Esophagus muscularis mucosa (tissue), 4 donors: ENCODE measurements at regions not wholly inside any gene's neighbourhood (a gene's known extent, or its start where the extent isn't known, plus 50 kb on each side); places are given as distances from the start of the nearest gene placed in this dataset.

ENCODE experiments used
- DNase-seq: peaks from one replicate; pipeline ENCODE4 v3.0.0-alpha.2; 2017; ENCODE audit errors: extremely low spot score
- H3K27ac ChIP-seq, 4 donors: fragments of 200-600 bp; sonication (generic); replicated peaks in 1 of 4; 1 replicate in 3 of 4; 2 replicates in 1 of 4; pipeline ENCODE4 v1.5.1; 2016 to 2019; ENCODE audit warnings: mild to moderate bottlenecking in 1 of 4
- H3K27me3 ChIP-seq, 4 donors: fragments of 200-600 bp; sonication (generic); one replicate each; pipeline versions ENCODE4 v1.5.1 to v1.6.0; 2016 to 2019
- H3K36me3 ChIP-seq, 4 donors: fragments of 200-600 bp; sonication (generic); one replicate each; pipeline ENCODE4 v1.5.1; 2016 to 2019
- H3K4me1 ChIP-seq, 4 donors: fragments of 200-600 bp; sonication (generic); one replicate each; pipeline ENCODE4 v1.5.1; 2016 to 2019
- H3K4me3 ChIP-seq, 4 donors: fragments of 200-600 bp; sonication (generic); 1 replicate in 2 of 4; 2 replicates in 2 of 4; pipeline ENCODE4 v1.5.1; 2016 to 2019; ENCODE audit warnings: mild to moderate bottlenecking in 4 of 4, moderate library complexity in 1 of 4
- H3K9me3 ChIP-seq, 4 donors: fragments of 200-600 bp; sonication (generic); 1 replicate in 3 of 4; 2 replicates in 1 of 4; pipeline ENCODE4 v1.5.1; 2016 to 2019
- EP300 ChIP-seq: sonication (generic); formaldehyde crosslinking; IDR thresholded peaks from one replicate; pipeline ENCODE4 v1.6.1; 2017; ENCODE audit warnings: antibody characterized with exemption
- POLR2A ChIP-seq: fragments of 450-650 bp; IDR thresholded peaks from one replicate; pipeline ENCODE4 v1.6.1; 2017; ENCODE audit warnings: antibody characterized with exemption, moderate library complexity, mild to moderate bottlenecking, low read depth
- POLR2AphosphoS5 ChIP-seq, 2 donors: sonication (generic); formaldehyde crosslinking; IDR thresholded peaks; one replicate each; pipeline ENCODE4 v1.6.1; 2017; ENCODE audit warnings: antibody characterized with exemption in 2 of 2
- WGBS: methylation state at CpG from one replicate; pipeline ENCODE4 v1.1.5; 2018; 5-methylcytosine and 5-hydroxymethylcytosine counted together
- intact Hi-C: fragments of 100-400 bp; cut with DNase I; formaldehyde crosslinking; loops from one replicate; pipeline ENCODE4 v1.15.1; 2023
- TF ChIP-seq, protein P1 (sequence below), 3 experiments: fragments of 200-600 bp in 2 of 3; fragments of 450-650 bp in 1 of 3; sonication (generic) in 2 of 3; IDR thresholded peaks; one replicate each; pipeline ENCODE4 v1.5.1; 2017 to 2019; ENCODE audit warnings: antibody characterized with exemption in 3 of 3, mild to moderate bottlenecking in 2 of 3, moderate library complexity in 1 of 3

DNA sequence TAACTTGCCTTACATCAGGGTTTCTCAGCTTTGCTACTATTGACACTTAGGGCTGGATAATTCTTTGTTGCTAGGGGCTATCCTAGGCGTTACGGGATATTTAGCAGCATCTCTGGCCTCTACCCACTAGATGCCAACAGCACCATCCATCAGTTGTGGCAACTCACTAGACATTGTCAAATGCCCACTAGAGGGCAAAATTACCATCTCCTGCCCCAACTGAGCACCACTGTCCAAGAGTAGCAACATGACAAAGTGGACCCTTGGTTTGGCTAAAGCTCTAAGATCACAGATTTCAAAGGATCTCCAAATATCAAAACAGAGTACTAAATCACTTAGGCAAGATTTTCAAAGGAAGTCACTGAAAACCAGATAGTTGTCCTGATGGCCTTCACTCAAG, 251.7 kb upstream of the TBX3 start:
- intact Hi-C loops, result no loop called here

GRCh38 chr12:114933428-114934160, 249.6 kb upstream of the TBX3 start:
- TF ChIP-seq EP300 (no peak), POLR2AphosphoS5 (IDR thresholded peaks at IDR 0.05) (no peak), POLR2A (no peak)
- TF ChIP-seq, protein P1, sequence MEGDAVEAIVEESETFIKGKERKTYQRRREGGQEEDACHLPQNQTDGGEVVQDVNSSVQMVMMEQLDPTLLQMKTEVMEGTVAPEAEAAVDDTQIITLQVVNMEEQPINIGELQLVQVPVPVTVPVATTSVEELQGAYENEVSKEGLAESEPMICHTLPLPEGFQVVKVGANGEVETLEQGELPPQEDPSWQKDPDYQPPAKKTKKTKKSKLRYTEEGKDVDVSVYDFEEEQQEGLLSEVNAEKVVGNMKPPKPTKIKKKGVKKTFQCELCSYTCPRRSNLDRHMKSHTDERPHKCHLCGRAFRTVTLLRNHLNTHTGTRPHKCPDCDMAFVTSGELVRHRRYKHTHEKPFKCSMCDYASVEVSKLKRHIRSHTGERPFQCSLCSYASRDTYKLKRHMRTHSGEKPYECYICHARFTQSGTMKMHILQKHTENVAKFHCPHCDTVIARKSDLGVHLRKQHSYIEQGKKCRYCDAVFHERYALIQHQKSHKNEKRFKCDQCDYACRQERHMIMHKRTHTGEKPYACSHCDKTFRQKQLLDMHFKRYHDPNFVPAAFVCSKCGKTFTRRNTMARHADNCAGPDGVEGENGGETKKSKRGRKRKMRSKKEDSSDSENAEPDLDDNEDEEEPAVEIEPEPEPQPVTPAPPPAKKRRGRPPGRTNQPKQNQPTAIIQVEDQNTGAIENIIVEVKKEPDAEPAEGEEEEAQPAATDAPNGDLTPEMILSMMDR (IDR thresholded peaks at IDR 0.05), result no peak
- Histone ChIP-seq H3K9me3 (peaks cover 0 to 18% (median 2%) of the 10 kb centered on the region in 4 donors), H3K27ac (no peak overlapping the region), H3K4me3 (no peak overlapping the region), H3K4me1 (no peaks in the 10 kb centered on the region), H3K27me3 (no peaks in the 10 kb centered on the region), H3K36me3 (no peaks in the 10 kb centered on the region)
- intact Hi-C loops, result no loop called here
- WGBS, result 71% methylated on average over 5 of the region's 6 CpGs
- no peak for DNase-seq

More for the DNA sequence above, 251.7 kb upstream of the TBX3 start:
- no peak overlapping the region for H3K27ac ChIP-seq
- no peak overlapping the region for H3K4me3 ChIP-seq
- TF ChIP-seq, protein P1 (IDR thresholded peaks at IDR 0.05), result no peak
- TF ChIP-seq POLR2AphosphoS5 (IDR thresholded peaks at IDR 0.05), result no peak
- no peak for TF ChIP-seq POLR2A
- no peak for TF ChIP-seq EP300
- H3K36me3 ChIP-seq, result no peaks in the 10 kb centered on the region
- no peaks in the 10 kb centered on the region for H3K27me3 ChIP-seq
- WGBS, result 96% methylated on average over 2 of the region's 2 CpGs
- H3K9me3 ChIP-seq, result peaks cover 0 to 13% (median 5%) of the 10 kb centered on the region in 4 donors
- no peaks in the 10 kb centered on the region for H3K4me1 ChIP-seq
- DNase-seq, result no peak

DNA sequence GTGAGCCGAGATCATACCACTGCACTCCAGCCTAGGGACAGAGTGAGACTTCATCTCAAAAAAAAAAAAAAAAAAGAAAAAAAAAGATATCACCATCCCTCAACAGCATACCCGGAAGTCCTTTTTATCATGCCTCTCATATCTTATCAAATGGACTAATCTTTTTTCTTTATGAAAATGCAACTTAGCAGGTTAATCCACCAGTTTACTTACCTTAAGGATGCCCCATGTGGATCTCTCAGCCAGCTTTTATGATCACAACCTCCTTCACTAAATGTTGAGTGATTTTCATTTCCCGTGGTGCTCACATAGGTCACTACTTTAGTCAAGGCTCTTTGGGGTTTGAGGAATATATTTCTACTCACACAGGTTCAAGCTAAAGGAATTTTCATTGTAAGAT, 248.8 kb upstream of the TBX3 start:
- Histone ChIP-seq H3K9me3 (peaks cover 0 to 18% (median 2%) of the 10 kb centered on the region in 4 donors), H3K4me3 (no peak overlapping the region), H3K4me1 (no peaks in the 10 kb centered on the region), H3K27ac (no peak overlapping the region), H3K27me3 (no peaks in the 10 kb centered on the region), H3K36me3 (no peaks in the 10 kb centered on the region)
- intact Hi-C loops, result no loop called here
- 96% methylated on average over 3 of the region's 3 CpGs for WGBS
- TF ChIP-seq POLR2AphosphoS5 (IDR thresholded peaks at IDR 0.05) (no peak), POLR2A (no peak), EP300 (no peak)
- TF ChIP-seq, protein P1 (IDR thresholded peaks at IDR 0.05), result no peak
- no peak for DNase-seq

DNA sequence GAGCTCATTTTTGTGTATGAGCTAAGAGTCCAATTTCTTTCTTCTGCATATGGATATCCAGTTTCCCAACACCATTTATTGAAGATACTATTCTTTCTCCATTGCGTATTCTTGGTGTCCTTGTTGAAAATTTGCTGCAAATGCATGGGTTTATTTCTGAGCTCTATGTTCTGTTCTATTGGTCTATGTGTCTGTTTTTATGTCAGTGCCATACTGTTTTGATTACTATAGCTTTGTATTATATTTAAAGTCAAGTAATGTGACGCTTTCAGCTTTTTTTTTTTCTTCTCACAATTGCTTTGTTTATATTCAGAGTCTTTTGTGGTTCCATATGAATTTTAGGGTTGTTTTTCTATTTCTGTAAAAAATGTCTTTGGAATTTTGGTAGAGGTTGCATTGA, 247.1 kb upstream of the TBX3 start:
- no peak for TF ChIP-seq POLR2AphosphoS5 (IDR thresholded peaks at IDR 0.05)
- TF ChIP-seq EP300, result no peak
- TF ChIP-seq, protein P1 (IDR thresholded peaks at IDR 0.05), result no peak
- WGBS, result 97% methylated on average over 2 of the region's 2 CpGs
- no peaks in the 10 kb centered on the region for H3K36me3 ChIP-seq
- H3K9me3 ChIP-seq, result peaks cover 0 to 18% (median 2%) of the 10 kb centered on the region in 4 donors
- no peak overlapping the region for H3K4me3 ChIP-seq
- no peaks in the 10 kb centered on the region for H3K27me3 ChIP-seq
- no peaks in the 10 kb centered on the region for H3K4me1 ChIP-seq
- intact Hi-C loops, result no loop called here
- H3K27ac ChIP-seq, result no peak overlapping the region
- DNase-seq, result no peak

- no peak for DNase-seq
- 97% methylated on average over 6 of the region's 6 CpGs for WGBS
Measured at GRCh38 chr12:114926341-114926740, 242.4 kb upstream of the TBX3 start.

More at GRCh38 chr12:114926341-114926740, 242.4 kb upstream of the TBX3 start:
- TF ChIP-seq, protein P1 (IDR thresholded peaks at IDR 0.05), result no peak
- TF ChIP-seq POLR2A (no peak), POLR2AphosphoS5 (IDR thresholded peaks at IDR 0.05) (no peak)
- Histone ChIP-seq H3K36me3 (no peaks in the 10 kb centered on the region), H3K4me3 (no peak overlapping the region), H3K27ac (no peak overlapping the region), H3K4me1 (peaks cover 0 to 4% (median 0%) of the 10 kb centered on the region in 4 donors), H3K27me3 (no peaks in the 10 kb centered on the region), H3K9me3 (peaks cover 0 to 18% (median 2%) of the 10 kb centered on the region in 4 donors)
- intact Hi-C loops, result no loop called here
